ENCODE measurements at regions not wholly inside any gene's neighbourhood (a gene's known extent, or its start where the extent isn't known, plus 50 kb on each side); places are given as distances from the start of the nearest gene placed in this dataset.

- TF ChIP-seq RBBP5 (IDR thresholded peaks at IDR 0.05; ENCODE audit: borderline replicate concordance, low read depth, low read length), result no peak
- no peak for TF ChIP-seq CBX8 (IDR thresholded peaks at IDR 0.05; ENCODE audit: borderline replicate concordance, low read depth, low read length)
- no peak for TF ChIP-seq JUN (IDR thresholded peaks at IDR 0.05; ENCODE audit: low read depth, low read length)
- no peak for TF ChIP-seq ZNF274 (IDR thresholded peaks at IDR 0.05; ENCODE audit: borderline replicate concordance, extremely low read depth, low read length)
- no peak for TF ChIP-seq SAP30 (IDR thresholded peaks at IDR 0.05; ENCODE audit: insufficient read depth, insufficient replicate concordance, low read length)
- no peak for TF ChIP-seq POU5F1 (IDR thresholded peaks at IDR 0.05; ENCODE audit: low read depth, low read length)
Measured at GRCh38 chr10:117740088-117740487, 197.5 kb downstream of the EMX2 start (continued).

Data from H1 (cell line).